ENCODE measurements at regions not wholly inside any gene's neighbourhood (a gene's known extent, or its start where the extent isn't known, plus 50 kb on each side); places are given as distances from the start of the nearest gene placed in this dataset.
"Not testable (repeated sequence)": the region's sequence is repeated elsewhere in the genome, so short reads cannot be mapped to it uniquely, and the experiment has no call there.

DNA sequence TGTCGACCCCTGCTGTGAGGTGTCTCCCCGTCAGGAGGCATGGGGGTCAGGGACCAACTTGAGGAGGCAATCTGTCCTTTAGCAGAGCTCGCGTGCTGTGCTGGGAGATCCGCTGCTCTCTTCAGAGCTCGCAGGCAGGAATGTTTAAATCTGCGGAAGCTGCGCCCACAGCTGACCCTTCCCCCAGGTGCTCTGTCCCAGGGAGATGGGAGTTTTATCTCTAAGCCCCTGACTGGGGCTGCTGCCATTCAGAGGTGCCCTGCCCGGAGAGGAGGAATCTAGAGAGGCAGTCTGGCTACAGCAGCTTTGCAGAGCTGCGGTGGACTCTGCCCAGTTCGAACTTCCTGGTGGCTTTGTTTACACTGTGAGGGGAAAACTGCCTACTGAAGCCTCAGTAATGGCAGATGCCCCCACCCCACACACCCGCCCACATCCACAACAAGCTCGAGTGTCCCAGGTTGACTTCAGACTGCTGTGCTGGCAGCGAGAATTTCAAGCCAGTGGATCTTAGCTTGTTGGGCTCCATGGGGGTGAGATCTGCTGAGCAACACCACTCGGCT is 133.1 kb downstream of the CENPC start:
- DNase-seq, result not testable (repeated sequence)

DNA sequence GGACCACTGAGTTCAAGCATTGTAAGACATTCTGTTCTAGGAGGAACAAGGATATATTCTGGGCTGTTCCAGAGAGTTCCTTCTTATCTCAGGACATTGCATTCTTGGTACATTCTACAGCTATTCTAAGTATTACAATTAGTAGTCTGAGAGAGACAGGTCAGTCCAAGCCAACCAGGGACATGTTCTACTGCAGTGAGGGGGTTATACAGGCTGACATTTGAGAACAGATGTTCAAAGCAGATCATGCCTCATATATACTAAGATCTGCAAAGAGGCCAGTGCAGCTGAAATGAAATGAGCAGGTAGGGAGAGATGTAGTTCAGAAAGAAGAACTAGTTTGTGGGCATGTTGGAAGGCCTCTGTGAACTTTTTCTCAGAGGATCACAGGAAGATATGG is 142.0 kb downstream of the CENPC start:
- DNase-seq, result no peak

DNA sequence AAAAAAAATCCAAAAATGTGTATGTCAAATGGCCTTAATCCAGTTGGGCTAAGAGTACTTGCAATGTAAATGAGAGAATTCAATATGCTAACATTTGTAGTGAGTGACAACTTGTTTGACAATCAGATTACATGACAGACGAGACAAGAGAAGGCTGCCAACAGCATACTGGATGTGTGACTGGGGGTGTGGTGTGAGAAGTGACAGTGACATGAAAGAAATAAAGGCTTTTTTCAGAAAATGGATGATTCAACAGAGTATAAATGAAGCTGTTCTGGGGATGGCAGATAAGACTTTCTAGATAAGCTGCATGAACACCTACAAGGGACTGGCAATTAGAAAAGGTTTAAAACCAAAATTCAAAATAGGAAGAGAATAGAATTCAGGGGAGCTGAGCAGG is 143.4 kb downstream of the CENPC start:
- no peak for DNase-seq

DNA sequence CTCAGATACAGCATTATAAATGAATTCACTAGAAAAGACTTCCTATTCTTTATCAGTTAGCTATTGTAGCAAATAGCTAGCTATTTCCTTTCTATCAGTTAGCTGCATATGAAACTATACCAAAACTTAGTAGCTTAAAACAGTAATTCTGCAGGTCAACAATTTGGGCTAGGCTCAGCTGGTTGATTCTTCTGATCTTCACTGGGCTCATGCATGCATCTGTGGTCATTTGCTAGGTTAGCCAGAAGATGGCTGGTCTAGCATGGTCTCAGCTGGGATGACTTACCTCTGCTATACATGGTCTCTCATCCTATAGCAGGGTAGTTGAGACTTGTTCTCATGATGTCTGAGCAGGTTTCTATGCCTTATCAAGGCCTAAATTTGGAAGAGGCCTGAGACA is 147.4 kb downstream of the CENPC start:
- no peak for DNase-seq

DNA sequence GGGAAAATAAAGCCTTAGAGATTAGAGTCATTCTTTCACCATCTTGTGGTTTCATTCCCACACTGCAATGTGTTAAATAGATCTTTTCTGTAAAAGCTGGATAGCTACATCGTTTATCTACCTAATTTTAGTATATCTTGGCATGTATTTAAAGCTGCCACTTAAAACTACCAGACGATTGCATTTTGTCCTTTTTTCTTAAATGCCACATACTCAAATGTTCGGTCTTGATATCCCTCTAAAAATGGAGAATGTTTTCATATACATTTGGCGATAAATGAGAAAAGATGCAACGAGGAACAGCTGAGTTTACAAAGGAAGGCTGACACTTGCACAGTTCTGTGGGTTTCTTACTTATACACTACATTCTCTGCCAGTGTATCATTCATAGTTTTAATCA is 148.3 kb downstream of the CENPC start:
- no peak for DNase-seq

DNA sequence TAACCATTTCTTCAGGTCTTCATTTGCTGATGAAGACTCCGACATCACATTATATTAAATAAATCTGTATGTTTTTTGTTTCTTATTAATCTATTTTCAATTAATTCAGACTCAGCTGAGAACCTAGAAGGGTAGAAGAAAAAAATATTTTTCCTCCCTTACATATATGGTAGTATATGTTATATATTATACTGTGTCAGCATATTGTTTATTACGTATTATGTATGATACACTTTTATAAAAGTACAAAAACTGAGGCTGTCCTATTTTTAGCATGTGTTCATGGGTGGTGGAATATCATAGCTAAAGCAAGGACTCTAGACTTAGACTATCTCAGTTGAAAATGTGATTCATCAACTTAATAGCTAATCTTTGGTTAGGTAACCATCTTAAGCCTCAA is 149.3 kb downstream of the CENPC start:
- no peak for DNase-seq

DNA sequence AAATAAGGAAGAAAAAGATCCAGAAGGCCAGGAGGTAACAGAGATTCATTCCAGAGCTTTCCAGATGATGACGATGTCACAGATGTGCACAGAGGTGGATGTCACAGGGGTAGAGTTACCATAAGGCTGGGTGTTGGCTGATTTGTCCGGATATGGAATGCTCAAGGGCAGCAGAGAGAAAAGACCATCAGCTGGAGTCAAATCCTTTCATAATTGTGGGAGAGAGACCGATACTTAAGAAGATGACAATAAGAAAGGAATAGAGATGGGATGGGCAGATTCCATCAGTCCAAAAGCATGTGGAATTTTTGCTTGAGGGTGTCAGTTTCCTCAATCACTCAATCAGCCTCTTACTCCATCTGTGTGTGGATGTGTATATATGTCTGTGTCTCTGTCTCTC is 150.4 kb downstream of the CENPC start:
- no peak for DNase-seq

DNA sequence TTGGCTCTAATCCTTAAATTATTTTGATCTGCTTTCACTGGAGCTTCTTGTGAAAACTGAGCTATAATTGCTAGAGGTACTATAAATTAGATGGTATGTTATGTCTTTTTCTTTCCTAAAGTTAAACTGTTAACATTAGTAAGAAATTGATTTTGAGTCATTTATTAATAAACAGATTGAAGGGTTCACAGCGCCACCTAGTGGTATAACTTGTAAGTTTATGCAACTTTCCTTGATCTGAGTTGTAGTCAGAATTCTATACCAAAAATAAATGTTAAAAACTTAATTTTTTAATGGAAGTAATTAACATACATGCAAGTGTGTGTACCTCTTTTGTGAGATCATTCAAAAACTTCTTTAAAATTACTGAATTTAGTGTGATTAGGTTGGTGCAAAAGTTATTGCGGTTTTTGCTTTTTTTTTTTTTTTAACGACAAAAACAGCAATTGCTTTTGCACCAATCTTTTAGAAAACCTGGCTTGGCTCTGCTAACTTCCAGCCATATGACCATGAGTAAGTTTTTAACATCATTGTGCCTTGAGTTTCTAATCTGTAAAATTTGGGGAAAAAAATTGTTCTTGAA is 151.5 kb downstream of the CENPC start:
- peak; percentile 25 for DNase-seq

DNA sequence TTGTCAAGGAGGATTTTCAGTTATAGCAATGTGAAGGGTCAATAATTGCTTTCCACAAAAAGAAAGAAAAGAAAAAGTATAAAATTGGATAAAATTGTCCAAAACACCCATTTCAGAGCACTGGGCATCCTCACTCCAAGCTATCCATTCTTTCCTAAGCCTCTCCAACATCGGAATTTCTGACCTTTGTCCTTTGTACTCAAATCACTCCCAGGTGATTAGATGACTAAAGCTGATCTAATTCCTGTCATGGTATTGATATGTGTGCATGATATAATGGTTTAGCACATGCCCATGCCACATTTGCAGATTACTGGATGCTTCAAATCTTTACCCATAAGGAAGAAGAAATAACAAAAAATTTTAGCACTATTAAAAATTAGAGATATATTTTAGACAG is 152.3 kb downstream of the CENPC start:
- DNase-seq, result no peak

DNA sequence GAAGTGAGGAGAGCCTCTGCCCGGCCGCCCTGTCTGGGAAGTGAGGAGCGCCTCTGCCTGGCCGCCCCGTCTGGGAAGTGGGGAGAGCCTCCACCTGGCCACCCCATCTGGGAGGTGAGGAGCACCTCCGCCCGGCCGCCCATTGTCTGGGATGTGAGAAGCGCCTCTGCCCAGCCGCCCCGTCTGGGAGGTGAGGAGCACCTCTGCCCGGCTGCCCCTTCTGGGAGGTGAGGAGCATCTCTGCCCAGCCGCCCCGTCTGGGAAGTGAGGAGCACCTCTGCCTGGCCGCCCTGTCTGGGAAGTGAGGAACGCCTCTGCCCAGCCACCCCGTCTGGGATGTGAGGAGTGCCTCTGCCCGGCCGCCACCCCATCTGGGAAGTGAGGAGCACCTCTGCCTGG is 163.9 kb downstream of the CENPC start:
- not testable (repeated sequence) for DNase-seq

DNA sequence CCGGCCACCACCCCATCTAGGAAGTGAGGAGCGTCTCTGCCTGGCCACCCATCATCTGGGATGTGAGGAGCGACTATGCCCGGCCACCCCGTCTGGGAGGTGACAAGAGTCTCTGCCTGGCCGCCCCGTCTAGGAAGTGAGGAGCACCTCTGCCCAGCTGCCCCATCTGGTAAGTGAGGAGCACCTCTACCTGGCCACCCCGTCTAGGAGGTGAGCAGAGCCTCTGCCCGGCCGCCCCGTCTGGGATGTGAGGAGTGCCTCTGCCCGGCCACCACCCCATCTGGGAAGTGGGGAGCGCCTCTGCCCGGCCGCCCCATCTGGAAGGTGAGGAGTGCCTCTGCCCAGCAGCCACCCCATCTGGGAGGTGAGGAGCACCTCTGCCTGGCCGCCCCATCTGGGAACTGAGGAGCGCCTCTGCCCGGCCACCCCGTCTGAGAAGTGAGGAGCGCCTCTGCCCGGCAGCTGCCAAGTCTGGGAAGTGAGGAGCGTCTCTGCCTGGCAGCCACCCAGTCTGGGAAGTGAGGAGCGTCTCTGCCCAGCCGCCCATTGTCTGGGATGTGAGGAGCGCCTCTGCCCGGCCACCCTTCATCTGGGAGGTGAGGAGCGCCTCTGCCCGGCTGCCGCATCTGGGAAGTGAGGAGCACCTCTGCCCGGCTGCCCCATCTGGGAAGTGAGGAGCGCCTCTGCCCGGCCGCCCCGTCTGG is 164.4 kb downstream of the CENPC start:
- not testable (repeated sequence) for DNase-seq

DNA sequence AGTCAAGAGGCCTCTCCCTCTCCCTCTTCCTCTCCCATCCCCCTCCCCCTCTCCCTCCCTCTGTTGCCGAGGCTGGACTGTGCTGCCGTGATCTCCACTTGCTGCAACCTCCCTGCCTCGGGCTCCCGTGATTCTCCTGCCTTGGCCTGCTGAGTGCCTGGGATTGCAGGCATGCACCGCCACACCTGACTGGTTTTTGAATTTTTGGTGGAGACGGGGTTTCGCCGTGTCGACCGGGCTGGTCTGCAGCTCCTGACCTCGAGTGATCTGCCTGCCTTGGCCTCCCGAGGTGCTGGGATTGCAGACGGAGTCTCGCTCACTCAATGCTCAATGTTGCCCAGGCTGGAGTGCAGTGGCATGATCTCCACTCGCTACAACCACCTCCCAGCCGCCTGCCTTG is 165.1 kb downstream of the CENPC start:
- DNase-seq, result no peak

DNA sequence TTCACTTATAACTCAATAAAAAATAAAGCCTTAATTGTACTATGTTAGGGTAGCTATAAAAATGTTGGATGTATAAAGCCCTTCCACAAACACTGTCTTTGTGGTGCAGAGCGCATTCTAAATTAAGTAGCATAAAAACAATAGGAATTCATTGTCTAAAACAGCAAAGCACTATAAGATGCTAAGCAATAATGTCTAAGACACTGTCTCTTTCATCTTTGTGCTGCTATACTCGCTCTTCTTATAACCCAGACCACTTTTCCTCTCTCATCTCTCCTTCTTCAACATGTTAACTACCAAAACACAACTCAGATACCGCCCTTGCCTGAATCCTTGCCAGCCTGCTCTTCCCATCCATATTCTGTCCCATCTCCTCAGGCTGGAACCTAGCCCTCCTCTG is 170.0 kb downstream of the CENPC start:
- no peak for DNase-seq

DNA sequence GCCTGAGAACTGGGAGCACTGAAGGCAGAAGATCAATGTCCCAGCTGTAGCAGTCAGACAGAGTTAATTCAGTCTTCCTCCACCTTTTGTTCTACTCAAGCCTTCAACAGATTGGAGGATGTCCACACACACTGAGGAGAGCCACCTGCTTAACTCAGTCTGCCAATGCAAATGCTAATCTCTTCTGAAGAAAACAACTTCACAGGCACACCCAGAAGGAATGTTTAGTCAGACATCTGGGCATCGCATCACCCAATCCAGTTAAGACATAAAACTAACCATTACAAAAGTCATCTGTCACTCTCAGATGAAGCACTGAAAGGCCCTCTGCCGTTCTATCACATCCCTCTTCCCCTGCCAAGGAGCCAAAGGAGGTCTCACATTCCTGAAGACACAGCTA is 173.7 kb downstream of the CENPC start:
- no peak for DNase-seq

DNA sequence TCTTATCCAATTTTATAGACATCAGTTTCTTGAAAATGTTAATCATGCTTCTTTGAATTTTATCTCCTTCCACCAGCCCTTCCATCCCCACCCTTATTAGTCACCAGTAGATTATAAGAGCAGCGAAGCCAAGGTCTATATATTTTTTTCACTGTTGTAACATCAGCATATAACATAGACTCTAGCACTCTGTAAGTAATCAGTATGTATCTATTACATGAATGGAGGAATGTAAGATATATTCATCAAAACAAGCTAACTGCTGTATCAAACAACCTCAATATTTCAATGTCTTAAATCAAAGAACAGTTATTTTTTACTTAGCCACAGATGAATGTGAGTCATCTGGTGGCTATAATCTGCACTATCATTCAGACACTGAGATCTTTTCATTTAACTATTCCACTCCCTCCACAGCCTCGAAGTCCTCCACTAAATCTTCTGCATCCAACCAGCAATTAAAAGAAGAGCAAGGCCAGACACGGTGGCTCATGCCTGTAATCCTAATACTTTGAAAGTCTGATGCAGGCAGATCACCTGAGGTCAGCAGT is 178.9 kb downstream of the CENPC start:
- DNase-seq, result no peak

DNA sequence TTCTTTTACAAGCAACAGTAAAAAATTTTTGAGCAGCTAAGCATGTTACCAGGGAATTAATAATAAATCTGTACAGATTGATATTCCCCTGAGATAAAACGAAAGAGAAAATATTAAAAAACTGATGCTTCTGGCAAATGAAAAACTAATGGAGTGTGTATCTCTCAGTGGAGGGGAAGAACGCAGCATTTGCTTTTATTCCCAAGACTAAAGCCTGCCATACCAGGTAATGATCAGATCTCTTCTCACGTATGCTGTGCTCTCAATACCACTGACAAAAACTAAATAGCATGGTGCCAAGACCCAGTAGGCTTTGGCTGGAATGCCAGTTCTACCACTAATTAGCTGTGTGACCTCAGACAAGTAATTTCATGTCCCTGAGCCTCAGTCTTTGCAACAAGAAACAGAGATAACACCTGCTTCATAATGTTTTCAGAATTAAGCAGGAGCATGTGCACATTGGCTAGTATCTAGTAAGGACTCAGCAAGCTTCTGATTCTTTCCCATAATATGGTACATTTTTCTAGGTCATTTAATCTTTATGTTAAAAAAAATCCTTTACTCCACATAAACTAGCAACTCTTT is 179.6 kb downstream of the CENPC start:
- no peak for DNase-seq

DNA sequence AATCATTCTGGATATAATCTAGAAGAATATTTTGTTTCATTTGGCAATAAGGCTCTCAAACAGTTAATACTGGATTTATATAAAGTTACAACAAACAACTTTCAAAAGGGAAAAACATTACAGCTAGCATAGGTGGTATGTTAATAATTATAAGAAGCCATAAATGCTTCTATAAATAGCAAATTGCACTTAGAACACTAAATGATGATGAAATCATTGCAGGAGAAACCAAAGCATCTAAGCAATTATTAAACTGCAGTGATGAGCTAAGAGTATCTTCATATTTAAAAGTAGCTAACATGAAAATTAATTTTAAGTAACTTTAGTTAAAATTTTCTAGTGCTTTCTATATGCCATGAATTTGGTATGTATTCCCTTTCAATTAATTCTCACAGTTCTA is 189.5 kb downstream of the CENPC start:
- DNase-seq, result no peak

DNA sequence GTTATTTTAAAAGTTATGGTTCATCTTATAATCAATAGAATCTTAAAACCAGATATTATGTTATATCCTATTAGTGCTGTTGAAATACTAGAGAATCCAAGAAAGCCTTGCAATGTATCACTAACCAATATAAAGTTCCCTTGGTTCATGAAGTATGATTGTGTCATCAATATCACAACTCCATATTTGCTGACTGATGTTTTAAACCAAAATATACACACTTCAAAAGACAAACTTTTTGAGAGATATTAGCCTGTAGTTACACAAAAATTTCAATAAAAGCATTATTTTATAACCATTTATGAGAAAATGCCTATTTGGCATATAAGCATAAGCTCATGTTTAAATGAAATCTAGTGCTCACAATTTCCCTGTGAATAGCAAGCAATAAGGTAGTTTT is 198.6 kb downstream of the CENPC start:
- DNase-seq, result no peak

DNA sequence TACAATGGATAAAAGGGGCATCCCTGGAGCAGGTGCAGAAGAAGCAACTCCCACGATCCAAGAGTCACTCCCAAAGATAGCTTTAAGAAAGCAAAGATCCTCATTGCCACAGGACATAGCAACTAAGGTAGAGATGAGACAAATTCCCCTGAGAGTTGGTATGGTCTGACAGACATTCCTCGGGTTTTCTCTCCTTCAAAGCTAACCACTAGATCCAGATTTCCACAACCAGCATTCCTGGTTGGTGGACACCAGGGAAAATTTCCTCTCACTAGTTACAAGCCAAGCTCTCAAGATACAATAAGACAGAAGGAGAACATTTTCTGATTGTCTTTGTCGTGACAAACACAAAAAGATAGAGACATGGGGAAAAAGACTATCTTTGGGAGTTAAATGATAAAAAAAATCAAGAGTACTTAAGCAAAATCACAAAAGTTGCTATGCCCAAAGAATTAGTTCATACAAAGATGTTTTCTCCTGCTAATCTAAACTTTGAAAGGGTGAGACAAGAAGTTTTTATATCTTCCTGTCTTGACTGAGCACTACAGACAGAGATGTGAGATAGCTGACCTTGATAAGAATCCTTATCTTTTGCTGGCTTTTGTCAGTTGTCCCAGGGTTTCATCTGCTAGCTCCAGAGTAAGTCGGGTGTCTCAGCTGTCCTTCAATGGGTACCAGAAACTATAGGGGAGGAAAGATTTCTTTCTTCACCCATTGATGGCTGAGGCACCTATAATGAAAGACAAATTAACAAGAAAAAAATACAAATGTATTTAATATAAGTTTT is 200.5 kb downstream of the CENPC start:
- no peak for DNase-seq

DNA sequence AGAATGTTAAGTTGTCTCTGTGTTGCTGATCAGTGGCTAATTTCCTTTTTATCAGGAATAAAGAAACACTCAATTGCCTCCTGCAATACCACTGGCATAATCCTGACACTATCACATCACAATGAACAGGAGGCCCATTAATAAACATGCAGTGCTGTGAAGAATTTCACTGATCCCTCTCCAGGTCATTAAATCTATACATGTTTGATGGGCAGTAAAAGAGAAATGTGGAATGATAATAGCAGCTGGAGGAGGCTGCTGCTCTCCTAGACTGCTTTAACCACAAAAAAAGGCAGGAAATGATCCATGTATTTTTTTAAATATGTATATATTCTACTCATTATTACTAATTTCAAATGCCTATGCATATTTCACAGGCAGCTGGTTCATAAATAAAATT is 202.1 kb downstream of the CENPC start:
- no peak for DNase-seq

DNA sequence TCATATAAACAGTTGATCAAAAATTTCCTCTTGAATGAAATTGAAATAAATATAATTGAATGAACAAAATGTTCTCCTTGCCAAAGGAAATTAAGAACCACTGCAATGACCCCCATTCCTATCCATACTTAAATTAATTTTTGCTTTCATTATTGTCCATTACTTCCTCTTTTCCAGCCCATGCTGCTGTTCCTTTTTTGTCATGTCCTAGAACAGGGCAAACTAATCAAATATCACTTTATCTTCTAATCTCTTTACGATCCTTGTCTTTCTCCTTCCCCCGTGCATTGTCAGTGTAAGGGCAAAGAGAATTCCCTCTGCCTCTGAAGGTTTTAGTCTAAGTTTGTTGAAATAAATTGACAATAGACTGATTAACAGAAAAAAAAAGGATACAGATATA is 203.0 kb downstream of the CENPC start:
- no peak for DNase-seq

DNA sequence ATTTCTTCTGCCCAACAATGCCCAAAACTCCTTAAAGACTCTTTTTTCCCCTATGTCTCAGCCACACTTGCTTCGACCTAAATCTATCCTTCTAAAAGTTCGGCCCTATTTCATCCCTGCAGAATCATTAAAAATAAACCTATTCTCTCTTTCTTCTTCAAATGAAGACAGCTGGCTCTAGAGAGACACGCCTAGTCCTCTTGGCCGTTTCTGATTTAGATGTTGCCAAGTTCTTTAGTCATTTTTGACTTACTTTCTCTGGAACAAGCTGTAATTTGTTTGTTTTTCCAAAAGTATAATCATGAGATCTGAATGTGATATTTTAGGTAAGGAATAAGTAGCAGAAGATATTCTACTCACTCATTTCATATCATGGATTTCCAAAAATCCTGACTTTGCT is 211.6 kb downstream of the CENPC start:
- no peak for DNase-seq

DNA sequence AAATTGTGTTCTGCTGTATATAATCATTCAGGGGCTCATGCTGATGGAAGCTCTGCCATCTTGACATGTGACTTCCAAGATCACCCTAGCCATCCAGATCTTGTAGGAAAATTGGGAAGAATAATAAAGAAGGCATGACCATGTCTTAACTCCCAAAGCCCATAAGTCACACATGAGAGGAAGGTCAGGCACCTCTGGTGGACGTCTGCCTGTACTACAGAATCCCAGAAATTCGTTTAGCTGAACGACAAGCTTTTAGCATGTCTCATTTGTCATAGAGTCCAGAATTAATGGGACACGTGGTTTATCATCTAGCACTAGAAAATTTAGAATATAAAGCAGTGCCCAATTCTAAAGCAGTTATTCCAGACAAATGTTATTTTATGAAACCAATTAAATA is 212.7 kb downstream of the CENPC start:
- no peak for DNase-seq

Measured in activated CD4-positive, alpha-beta T cell treated with anti-CD3 and anti-CD28 coated beads, Interleukin-2, amount 50 U/mL, for 16 hours (primary cell).